OCI-LY3 (cell line): ENCODE measurements at regions not wholly inside any gene's neighbourhood (a gene's known extent, or its start where the extent isn't known, plus 50 kb on each side); places are given as distances from the start of the nearest gene placed in this dataset.

Experiments
- EZH2phosphoT487 ChIP-seq: fragments of 200-600 bp; shearing (Covaris generic); IDR thresholded peaks from 2 replicates; pipeline ENCODE4 v1.6.1; 2018; ENCODE audit warnings: antibody characterized with exemption, mixed run types, low read depth
- TF ChIP-seq, protein P1 (sequence below): fragments of 200-600, 300-600 bp; sonication (generic); IDR thresholded peaks from 2 replicates; pipeline ENCODE4 v1.5.1; 2014; ENCODE audit warnings: antibody characterized with exemption, low read length, low read depth

DNA sequence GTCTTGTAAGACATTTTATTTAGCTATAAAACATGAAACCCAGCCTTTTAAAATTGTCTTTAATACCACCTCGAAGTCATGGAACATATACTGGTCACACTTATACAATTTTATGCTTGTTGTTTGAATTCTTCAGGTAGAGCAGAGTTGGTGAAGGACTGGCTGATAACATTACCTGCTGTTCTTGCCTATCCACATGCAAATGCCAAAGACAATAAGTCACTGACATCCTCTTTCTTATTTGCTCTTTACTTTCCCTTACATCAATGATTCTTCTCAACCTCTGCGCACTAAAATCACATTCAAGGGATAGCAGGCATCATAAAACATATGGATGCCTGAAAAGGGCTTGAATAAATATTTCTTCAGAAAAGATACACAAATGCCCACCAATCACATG lies 392.5 kb upstream of the ATP11B start:
- TF ChIP-seq, protein P1, sequence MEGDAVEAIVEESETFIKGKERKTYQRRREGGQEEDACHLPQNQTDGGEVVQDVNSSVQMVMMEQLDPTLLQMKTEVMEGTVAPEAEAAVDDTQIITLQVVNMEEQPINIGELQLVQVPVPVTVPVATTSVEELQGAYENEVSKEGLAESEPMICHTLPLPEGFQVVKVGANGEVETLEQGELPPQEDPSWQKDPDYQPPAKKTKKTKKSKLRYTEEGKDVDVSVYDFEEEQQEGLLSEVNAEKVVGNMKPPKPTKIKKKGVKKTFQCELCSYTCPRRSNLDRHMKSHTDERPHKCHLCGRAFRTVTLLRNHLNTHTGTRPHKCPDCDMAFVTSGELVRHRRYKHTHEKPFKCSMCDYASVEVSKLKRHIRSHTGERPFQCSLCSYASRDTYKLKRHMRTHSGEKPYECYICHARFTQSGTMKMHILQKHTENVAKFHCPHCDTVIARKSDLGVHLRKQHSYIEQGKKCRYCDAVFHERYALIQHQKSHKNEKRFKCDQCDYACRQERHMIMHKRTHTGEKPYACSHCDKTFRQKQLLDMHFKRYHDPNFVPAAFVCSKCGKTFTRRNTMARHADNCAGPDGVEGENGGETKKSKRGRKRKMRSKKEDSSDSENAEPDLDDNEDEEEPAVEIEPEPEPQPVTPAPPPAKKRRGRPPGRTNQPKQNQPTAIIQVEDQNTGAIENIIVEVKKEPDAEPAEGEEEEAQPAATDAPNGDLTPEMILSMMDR, result no peak
- TF ChIP-seq EZH2phosphoT487, result no peak
